NCI-H1694 (cell line): ENCODE measurements at regions not wholly inside any gene's neighbourhood (a gene's known extent, or its start where the extent isn't known, plus 50 kb on each side); places are given as distances from the start of the nearest gene placed in this dataset.

Experiments used
- DNase-seq: peaks from one replicate; lab custom pipeline; 2025; lab: John Stamatoyannopoulos, UW

- no peak for DNase-seq
Measured at GRCh38 chr7:47724335-47724982, 142.5 kb upstream of the TNS3 start.

DNA sequence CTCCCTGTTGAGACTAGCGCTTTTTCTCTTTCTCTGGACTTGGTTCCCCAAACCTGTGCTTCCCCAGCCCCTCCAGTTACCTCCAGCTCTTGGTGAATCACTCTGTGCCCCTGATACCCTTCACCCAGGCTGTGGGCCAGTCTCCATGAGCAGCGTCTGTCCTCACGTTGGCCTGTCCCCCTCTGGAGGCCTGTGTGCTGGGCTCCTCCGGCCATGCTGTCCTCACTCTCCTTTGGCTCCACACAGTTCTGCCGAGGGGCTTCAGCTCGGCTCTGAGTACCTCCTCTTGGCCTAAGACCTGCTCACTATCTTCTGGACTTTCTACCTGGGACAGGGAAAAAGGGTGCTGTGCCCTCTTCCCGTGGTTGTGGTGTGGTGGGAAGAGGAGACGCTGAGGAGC is 140.2 kb upstream of the TNS3 start:
- no peak for DNase-seq

DNA sequence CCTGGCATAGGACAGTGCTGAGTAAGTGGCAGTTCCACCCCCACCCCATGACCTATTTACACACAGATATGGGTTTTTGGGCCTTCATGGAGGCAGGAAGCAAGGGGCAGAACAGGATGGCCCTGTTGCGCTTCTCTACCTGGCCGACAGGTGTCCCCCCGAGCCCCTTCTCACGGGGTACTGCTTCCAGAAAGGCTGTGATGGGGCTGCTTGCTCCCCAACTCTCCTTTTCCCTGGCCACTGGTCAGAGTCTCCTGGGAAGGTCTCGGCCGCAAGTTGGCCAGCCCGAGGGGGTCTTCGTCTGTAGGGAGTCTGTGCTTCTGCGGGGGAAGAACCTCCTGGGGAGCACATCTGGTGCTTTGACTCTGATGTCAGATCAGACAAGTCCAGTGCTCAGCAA is 139.8 kb upstream of the TNS3 start:
- DNase-seq: no peak

- DNase-seq: no peak
Measured at GRCh38 chr7:47720907-47721244, 139.0 kb upstream of the TNS3 start.

GRCh38 chr7:47720141-47720906 is 138.4 kb upstream of the TNS3 start:
- DNase-seq: no peak

GRCh38 chr7:47719675-47720074 is 137.8 kb upstream of the TNS3 start:
- no peak for DNase-seq

DNA sequence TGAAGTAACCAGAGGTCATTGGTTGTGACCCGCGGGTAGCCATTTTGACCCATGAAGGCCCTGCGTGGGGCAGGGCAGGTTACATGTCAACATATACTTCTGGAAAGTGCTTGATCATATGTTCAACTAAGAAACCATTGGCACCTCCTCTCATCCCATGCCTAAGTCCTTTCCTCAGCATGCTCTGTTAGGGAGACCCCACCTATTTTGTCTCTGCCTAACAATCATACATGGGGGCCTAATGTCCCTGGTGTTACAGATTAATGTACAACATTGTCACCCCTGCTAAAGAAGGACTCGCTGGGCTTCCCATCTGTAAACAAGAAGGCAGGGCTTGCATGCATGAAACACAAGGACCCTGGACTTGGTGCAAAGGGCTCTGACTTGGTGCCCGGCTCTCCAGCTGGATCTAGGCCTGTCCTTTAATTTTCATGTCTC is 133.7 kb upstream of the TNS3 start:
- no peak for DNase-seq

GRCh38 chr7:47714669-47715607 is 133.0 kb upstream of the TNS3 start:
- DNase-seq: no peak

- no peak for DNase-seq
Measured at GRCh38 chr7:47713595-47713994, 131.7 kb upstream of the TNS3 start.

DNA sequence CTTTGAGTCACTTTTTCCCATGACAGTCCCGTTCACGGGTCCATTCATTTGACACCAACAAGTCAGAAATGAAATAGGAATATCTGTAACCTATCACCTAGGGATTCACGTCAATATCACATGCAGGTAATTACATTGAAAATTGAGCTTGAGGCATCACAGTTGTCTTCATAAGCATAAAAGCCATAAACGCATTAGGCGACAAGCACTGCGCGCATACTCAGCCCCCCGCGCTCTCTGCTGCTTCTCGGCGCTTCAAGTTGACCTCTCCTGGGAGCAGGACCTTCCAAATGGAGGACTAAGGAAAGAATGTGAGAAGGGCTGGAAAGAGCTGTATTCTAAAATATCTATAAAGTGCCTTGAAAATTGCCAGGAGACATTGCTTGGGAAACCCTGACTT is 130.5 kb upstream of the TNS3 start:
- DNase-seq: no peak

GRCh38 chr7:47711776-47712175 is 129.9 kb upstream of the TNS3 start:
- DNase-seq: no peak

DNA sequence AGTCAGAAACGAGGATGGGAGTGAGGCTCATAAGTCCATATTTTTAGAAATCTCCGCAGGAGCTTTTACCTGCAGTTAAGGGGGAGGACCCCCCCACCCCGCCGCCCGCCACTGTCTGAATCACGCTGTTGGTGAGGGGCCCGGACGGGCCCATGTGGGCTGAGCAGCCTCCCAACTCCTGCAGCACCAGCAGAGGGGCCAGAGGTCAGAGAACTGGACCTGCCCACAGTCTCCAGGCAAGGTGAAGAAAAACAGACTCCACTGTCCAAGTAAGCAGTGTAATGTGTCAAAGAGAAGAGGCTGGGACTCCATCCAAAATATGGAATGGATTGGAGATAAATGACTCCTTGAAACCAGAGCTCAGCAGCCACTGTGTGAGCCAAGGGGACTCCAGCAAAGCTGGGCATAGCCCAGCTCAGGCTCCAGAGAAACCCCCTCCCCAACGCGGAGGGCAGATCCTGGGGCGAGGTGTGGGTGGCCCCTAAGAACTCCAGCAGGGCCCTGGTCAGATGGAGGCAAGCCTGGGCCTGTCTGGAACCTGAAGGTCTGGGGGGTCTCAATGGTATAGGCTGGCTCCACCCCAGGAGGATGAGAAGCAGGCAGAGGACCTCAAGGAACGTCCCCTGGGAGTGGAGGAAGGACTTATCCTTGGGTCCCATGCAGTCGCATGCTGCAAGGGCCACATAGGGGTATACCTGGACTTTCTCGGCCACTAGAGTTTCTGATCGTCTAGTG is 128.5 kb upstream of the TNS3 start:
- no peak for DNase-seq

- no peak for DNase-seq
Measured at GRCh38 chr7:47709451-47709850, 127.5 kb upstream of the TNS3 start.

- DNase-seq: no peak
Measured at GRCh38 chr7:47709051-47709450, 127.1 kb upstream of the TNS3 start.

GRCh38 chr7:47707583-47707982 is 125.7 kb upstream of the TNS3 start:
- DNase-seq: no peak

- no peak for DNase-seq
Measured at GRCh38 chr7:47704936-47705335, 123.0 kb upstream of the TNS3 start.

- DNase-seq: no peak
Measured at GRCh38 chr7:47702080-47702479, 120.2 kb upstream of the TNS3 start.

DNA sequence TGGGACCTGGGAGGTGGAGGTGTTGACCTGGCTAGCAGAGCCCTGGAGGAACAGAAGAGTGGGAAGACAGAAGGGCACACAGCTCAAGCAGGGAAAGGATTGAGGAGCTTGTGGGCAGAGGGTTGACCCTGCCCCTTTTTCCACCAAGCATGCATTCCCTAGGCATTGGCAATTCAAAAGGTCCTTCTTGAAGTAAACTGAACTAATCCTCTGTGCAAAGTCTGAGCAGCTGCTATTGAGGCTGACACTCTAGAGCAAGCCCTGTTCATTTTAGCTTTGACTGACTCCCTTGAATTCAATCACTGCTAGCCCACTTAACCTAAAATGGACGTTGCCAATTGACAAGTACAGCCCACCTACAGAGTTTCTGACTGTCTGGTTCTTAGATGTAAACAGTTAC is 116.5 kb upstream of the TNS3 start:
- no peak for DNase-seq

DNA sequence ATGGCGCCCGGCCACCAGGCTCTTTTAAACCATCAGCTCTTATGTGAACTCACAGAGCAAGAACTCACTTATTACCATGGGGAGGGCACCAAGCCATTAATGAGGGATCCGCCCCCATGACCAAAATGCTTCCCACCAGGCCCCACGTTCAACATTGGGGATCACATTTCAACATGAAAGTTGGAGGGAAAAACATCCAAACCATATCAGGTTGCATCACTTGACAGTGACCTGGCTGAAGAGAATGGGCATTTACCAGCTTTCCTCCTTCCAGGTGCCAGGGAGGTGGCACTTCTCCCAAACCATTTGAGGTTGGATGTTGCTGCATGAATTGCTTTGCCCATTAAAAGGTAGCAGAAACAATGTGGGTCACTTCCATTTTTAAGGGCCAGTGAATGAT is 115.6 kb upstream of the TNS3 start:
- DNase-seq: no peak

- no peak for DNase-seq
Measured at GRCh38 chr7:47696152-47696710, 114.3 kb upstream of the TNS3 start.

GRCh38 chr7:47693216-47693615 is 111.3 kb upstream of the TNS3 start:
- no peak for DNase-seq

DNA sequence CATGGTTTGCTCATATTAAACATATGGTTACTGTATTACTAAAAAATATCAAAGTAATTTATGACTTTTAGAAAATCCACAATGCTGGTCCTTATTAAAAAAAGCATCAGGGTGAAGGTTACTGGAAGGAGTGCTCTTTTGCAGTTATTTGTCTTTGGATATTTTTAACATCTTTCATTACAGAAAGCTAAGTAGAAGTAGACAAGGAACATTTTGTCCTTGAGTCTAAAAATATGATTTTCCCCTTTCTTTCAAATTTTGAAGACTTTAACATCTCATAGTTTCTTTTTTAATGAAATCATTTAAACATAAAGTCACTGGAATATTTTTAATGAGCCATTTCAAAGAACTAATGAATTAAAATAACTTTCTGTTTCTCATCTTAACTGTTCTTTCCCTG is 110.1 kb upstream of the TNS3 start:
- no peak for DNase-seq
